Germinal center (tissue), 1 donor: ENCODE measurements at regions not wholly inside any gene's neighbourhood (a gene's known extent, or its start where the extent isn't known, plus 50 kb on each side); places are given as distances from the start of the nearest gene placed in this dataset.

Experiments
- DNase-seq: peaks from one replicate; pipeline ENCODE4 v3.0.0; 2012; ENCODE audit warnings: mixed read lengths, low spot score

GRCh38 chr13:70505809-70506208 lies 397.6 kb upstream of the KLHL1 start:
- no peak for DNase-seq

GRCh38 chr13:70502944-70503343 lies 394.7 kb upstream of the KLHL1 start:
- DNase-seq: no peak

DNA sequence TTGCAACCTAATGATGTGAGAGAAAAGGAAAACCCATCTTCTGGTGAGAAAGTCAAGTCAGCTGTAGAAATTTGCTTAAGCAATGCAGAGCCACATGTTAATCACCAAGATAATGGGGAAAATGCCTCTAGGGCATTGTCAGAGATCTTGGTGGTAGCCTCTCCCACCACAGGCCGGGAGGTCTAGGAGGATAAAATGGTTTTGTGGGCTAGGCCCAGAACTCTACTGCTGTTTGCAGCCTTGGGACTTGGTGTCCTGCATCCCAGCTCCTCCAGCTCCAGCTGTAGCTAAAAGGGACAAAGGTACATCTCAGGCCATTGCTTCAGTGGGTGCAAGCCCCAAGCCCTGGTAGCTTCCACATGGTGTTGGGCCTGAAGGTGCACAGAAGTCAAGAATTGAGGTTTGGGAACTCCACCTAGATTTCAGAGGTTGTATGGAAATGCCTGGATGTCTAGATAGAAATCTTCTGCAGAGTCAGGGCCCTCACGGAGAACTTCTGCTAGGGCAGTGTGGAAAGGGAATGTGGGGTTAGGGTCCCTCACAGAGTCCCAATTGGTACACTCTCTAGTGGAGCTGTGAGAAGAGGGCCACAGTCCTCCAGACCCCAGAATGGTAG lies 382.2 kb upstream of the KLHL1 start:
- DNase-seq: no peak

GRCh38 chr13:70484931-70485330 lies 376.7 kb upstream of the KLHL1 start:
- DNase-seq: no peak

DNA sequence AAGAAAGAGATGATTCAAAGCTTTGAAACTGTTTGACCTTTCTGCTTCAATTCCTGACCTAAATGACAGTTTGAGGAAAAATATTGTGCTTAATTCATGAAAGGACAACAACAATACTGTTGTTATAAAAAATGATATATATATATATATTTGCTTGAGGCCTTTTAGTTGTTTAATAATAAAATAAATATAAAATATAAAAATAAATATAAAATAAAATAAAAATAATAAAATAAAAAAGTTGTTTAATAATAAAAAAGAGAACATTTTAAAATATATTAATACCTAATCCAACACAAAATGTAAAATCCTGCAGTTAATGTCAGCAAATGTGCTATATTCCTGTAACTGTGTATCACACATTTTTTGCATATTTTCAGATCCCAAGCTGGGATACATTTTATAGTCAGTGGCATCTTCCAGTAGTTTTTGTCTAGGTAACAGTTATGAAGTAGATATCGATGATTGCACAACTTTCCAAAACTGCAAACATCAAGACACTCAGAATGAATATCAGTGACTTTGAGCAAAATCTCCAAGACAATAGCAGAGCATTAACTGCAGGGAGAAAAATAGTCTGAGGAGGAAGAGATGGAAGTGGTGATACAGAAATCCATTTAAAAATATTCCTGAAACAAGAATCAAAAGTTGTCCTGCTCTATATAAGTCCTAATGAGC lies 375.5 kb upstream of the KLHL1 start:
- DNase-seq: no peak

DNA sequence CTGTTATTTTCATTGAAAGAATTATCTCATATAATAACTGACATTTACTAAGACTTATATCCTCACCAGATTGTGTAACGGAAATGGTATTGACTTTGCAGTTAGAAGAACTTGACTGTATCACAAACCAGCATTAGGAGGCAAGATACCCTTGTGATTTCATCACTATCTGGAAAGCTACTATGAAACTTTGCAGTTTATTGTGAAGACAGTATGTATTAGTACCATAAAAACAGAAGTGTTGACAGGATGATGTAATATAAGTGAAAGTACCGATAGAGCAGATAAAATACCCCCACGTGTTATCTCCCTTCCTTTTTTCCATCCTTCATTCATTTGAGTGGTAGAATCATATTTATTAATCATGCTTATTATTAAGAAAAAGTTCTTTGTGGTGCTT lies 365.7 kb upstream of the KLHL1 start:
- DNase-seq: no peak

GRCh38 chr13:70469077-70469476 lies 360.8 kb upstream of the KLHL1 start:
- DNase-seq: no peak

GRCh38 chr13:70457474-70457873 lies 349.2 kb upstream of the KLHL1 start:
- no peak for DNase-seq

DNA sequence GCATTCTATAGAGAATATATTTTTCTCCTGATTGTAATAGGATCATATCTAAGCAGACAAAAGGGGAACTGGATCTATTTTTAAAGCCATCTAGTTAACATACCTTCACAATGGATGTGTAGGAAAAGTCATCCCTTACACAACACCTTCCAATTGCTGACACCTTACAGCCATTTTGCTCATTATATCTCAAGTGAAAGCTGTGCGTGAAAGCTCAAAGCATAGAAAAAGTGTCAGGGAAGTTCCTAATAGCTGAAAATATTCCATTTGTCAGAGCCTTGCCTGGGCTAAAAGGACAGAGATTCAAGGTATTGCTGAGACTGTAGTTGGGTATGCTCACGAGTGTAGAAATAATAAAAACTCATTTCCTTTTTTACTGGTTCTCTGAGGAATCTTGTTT lies 340.6 kb upstream of the KLHL1 start:
- DNase-seq: no peak

GRCh38 chr13:70432276-70432805 lies 324.1 kb upstream of the KLHL1 start:
- no peak for DNase-seq

- DNase-seq: no peak
These were observed 322.0 kb upstream of the KLHL1 start for GRCh38 chr13:70430256-70430655.

DNA sequence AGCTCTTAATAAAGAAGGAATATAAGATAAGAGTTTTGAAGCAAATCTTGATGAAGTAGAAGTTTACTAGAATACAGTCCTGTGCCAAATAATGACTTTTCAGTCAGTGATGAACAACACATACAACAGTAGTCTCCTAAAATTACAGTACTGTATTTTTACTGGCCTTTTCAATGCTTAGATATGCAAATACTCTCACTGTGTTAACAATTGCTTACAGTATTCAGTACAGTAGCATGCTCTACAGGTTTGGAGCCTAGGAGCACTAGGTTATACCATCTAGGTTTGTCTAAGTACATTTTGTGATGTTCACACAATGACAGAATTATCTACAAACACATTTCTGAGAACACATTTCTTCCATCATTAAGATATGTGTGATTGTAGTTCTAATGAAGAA lies 316.7 kb upstream of the KLHL1 start:
- no peak for DNase-seq

GRCh38 chr13:70424428-70424827 lies 316.2 kb upstream of the KLHL1 start:
- no peak for DNase-seq

GRCh38 chr13:70415136-70415535 lies 306.9 kb upstream of the KLHL1 start:
- no peak for DNase-seq

DNA sequence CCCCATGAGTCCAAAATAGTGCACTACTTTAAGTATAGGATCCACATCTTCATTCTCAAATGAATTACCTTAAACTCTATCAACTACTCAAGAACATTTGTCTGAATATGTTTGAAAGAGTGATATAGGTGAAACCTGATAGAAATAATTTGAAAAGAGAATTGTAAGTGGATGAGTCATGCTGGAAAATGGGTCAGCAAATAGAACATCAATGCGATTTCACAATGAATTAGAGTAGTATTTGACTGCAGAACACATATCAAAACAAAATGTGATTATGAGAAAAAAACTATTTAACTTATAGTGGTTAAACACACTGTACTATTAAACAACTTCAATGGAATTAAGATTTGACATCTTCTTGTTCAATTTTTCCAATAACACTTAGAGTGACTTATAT lies 300.6 kb upstream of the KLHL1 start:
- DNase-seq: no peak

GRCh38 chr13:70407486-70407885 lies 299.2 kb upstream of the KLHL1 start:
- DNase-seq: no peak

DNA sequence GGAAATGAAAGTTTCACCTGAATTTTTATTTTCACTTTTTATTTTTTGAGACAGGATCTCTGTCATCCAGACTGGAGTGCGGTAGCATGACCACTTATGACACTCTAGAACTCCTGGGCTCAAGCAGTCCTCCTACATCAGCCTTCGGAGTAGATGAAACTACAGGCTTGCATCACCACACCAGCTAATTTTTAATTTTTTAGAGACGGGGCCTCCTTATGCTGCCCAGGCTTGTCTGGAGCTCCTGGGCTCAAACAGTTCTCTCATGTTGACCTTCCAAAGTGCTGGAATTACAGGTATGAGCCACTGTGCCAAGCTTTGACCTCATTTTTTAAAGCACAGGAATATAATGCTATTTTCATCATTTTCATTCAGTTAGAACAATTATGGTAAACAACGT lies 297.0 kb upstream of the KLHL1 start:
- DNase-seq: no peak

- no peak for DNase-seq
These were observed 285.8 kb upstream of the KLHL1 start for GRCh38 chr13:70394031-70394548.

DNA sequence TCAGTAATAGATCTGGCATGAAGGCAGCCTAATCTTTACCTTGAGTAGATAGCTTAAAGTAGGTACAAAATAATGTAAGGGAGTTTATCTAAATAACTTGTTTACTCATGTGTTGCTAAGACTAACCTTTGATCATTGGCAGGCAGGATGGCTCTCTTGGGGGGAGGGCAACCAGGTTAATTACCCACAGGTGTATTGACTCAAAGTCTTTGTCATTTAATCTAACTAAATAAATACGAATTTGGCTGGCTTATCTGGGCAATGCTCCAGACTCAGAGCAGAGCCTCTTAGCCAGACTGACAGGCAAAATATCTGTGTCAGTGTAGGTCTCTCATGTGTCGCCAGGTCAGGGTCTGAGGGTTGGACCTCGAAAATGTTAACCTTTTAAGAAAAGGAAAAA lies 283.4 kb upstream of the KLHL1 start:
- DNase-seq: no peak

DNA sequence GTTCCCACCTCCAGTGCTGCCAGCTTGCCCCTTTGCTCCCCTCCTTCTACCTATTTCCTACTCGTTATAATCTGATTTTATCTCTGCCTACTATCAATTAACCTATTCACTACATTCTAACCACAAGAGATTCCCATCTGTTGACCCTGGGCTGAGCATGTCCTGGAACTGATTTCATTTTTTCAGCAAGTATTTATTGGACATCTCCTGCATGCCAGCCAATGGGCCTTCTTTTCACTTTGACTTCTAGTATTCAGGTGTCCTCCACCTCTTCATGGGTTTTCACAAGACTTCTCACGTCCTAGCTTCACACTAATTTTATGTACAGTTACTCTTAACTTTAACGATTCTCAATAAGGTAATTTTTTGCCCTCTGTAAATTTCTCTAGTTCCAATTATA lies 282.7 kb upstream of the KLHL1 start:
- no peak for DNase-seq

DNA sequence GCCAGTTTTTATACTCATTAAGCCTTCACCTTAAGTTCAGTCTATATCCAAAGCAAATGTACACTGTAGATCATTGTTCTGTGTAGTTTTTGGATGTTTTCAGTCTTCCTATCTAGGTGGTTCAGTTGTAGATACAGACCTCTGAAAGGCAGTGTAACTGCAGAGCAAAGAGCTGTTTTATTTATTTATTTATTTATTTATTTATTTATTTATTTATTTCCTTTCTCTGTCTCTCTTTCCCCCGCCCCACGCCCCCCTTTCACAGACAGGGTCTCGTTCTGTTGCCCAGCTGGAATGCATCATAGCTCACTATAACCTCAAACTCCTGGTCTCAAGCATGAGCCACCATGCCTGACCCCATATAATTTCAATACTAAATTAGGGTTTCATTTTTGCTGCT lies 281.8 kb upstream of the KLHL1 start:
- no peak for DNase-seq

- DNase-seq: no peak
These were observed 280.7 kb upstream of the KLHL1 start for GRCh38 chr13:70388935-70389334.

DNA sequence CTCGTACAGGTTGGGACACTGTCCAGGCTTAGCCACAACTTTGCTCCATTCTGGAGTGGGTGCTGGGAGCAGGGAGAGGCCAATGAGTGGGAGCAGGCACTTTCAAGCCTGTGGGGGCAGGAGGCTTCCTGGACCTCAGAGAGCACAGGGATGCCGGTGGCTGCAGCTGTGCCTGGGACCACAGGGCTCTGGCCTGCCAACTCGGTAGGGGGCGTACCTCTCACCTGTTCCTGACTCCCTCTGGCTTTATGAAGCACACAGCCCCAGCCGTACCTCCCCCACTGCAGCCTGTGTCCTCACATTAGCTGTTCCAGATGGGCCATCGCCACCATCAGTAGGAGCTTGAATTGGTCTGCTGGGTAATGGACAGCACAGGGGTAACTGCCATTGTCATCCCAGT lies 278.7 kb upstream of the KLHL1 start:
- no peak for DNase-seq

DNA sequence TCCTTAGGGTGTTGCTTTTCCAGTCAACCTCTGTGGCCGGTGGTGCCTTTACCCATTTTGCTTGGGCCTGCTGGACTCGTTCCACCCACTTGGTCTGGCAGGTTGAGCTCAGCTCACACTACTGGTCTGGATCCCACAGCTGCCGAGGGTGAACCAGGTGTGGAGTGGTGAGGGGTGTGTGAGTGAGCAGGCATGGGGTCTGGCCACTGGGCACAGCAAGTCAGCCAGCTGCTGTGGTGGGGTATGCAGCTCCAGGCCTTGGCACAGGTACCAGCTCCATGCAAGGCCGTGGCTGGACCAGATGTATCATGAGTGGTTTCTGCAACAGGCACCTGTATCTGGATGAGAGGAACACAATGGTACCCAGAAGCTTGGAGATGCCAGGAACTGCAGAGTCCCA lies 277.6 kb upstream of the KLHL1 start:
- DNase-seq: no peak
